IPS DF 4.7 (cell line): ENCODE measurements at regions not wholly inside any gene's neighbourhood (a gene's known extent, or its start where the extent isn't known, plus 50 kb on each side); places are given as distances from the start of the nearest gene placed in this dataset.

ENCODE experiments used
- DNase-seq: peaks from one replicate; pipeline ENCODE4 v3.0.0-alpha.2; 2013; ENCODE audit warnings: low spot score; ENCODE audit errors: extremely low read depth

GRCh38 chr1:53378061-53378460 is 50.2 kb upstream of the LRP8 start:
- DNase-seq: no peak

GRCh38 chr1:53378932-53379661 is 51.2 kb upstream of the LRP8 start:
- DNase-seq: no peak

- no peak for DNase-seq
These were observed 51.8 kb upstream of the LRP8 start for GRCh38 chr1:53379662-53380002.

GRCh38 chr1:53380296-53380695 is 52.4 kb upstream of the LRP8 start:
- DNase-seq: no peak

- DNase-seq: no peak
These were observed 54.0 kb upstream of the LRP8 start for GRCh38 chr1:53381790-53382401.

- no peak for DNase-seq
These were observed 55.4 kb upstream of the LRP8 start for GRCh38 chr1:53383136-53383870.

- DNase-seq: no peak
These were observed 56.9 kb upstream of the LRP8 start for GRCh38 chr1:53384796-53385195.

- no peak for DNase-seq
These were observed 57.7 kb upstream of the LRP8 start for GRCh38 chr1:53385276-53386225.

- DNase-seq: no peak
These were observed 61.1 kb upstream of the LRP8 start for GRCh38 chr1:53388963-53389362.

GRCh38 chr1:53390261-53390660 is 62.4 kb upstream of the LRP8 start:
- no peak for DNase-seq

- no peak for DNase-seq
These were observed 62.9 kb upstream of the LRP8 start for GRCh38 chr1:53390736-53391135.

- no peak for DNase-seq
These were observed 63.4 kb upstream of the LRP8 start for GRCh38 chr1:53391296-53391695.

GRCh38 chr1:53391982-53392381 is 64.1 kb upstream of the LRP8 start:
- no peak for DNase-seq

GRCh38 chr1:53392460-53392859 is 64.6 kb upstream of the LRP8 start:
- no peak for DNase-seq

- DNase-seq: peak; percentile 44
These were observed 65.5 kb upstream of the LRP8 start for GRCh38 chr1:53393325-53393792.

GRCh38 chr1:53394306-53394705 is 64.9 kb upstream of the DMRTB1 start:
- no peak for DNase-seq

GRCh38 chr1:53395671-53396215 is 63.5 kb upstream of the DMRTB1 start:
- DNase-seq: no peak

GRCh38 chr1:53396573-53397268 is 62.5 kb upstream of the DMRTB1 start:
- DNase-seq: no peak

GRCh38 chr1:53398091-53398490 is 61.1 kb upstream of the DMRTB1 start:
- no peak for DNase-seq

- no peak for DNase-seq
These were observed 60.4 kb upstream of the DMRTB1 start for GRCh38 chr1:53398576-53399365.
